Stimulated activated CD4-positive, alpha-beta T cell treated with anti-CD3 and anti-CD28 coated beads, TNF-alpha, amount 100 ng/mL, for 24 hours (primary cell): ENCODE measurements at regions not wholly inside any gene's neighbourhood (a gene's known extent, or its start where the extent isn't known, plus 50 kb on each side); places are given as distances from the start of the nearest gene placed in this dataset.
"Not testable (repeated sequence)": the region's sequence is repeated elsewhere in the genome, so short reads cannot be mapped to it uniquely, and the experiment has no call there.

Experiments used
- DNase-seq, 3 experiments: peaks; one replicate each; pipeline ENCODE4 v3.0.0-alpha.2; 2020; ENCODE audit warnings: low read depth in 3 of 3

GRCh38 chr15:84360902-84361301 is 125.3 kb downstream of the GOLGA6L4 start:
- not testable (repeated sequence) for DNase-seq

DNA sequence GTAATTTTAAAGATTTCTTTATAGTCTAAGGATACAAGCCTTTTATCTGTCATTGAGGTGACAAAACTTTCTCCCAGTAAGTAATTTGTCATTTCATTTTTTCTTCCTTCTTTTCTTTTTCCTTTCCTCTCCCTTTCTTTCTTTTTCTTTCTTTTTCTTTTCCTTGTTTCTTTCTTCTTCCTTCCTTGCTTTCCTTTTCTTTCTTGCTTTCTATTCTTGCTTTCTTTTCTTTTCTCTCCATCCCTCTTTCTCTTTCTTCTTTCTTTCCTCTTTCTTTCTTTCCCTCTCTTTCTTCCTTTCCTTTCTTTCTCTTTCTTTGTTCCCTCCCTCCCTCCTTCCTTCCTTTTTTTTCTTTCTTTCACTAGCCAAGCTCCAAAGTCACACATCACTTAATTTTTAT is 148.8 kb downstream of the GOLGA6L4 start:
- DNase-seq = not testable (repeated sequence)

DNA sequence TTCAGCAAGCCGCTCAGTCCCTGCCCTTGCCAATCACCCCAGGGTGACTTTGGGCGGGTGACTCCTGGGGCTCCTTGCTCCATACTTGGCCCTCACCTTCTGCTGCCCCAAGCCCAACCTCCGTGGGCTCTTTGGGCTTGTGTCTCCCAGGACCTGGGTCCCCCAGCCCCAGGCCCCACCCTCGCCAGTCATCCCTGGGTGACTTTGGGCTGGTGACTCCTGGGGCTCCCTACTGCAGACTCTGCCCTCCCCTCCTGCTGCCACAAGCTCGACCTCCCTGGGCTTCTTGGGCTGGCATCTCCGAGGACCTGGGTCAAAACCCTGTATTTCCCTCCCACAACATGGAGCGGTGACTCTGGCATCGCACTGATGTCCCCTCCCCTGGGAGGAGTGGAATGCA is 151.5 kb downstream of the GOLGA6L4 start:
- no peak for DNase-seq

DNA sequence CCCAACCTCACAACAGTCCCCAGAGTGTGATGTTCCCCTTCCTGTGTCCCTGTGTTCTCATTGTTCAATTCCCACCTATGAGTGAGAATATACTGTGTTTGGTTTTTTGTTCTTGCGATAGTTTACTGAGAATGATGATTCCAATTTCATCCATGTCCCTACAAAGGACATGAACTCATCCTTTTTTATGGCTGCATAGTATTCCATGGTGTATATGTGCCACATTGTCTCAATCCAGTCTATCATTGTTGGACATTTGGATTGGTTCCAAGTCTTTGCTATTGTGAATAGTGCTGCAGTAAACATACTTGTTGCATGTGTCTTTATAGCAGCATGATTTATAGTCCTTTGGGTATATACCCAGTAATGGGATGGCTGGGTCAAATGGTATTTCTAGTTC is 152.6 kb downstream of the GOLGA6L4 start:
- DNase-seq = not testable (repeated sequence)

DNA sequence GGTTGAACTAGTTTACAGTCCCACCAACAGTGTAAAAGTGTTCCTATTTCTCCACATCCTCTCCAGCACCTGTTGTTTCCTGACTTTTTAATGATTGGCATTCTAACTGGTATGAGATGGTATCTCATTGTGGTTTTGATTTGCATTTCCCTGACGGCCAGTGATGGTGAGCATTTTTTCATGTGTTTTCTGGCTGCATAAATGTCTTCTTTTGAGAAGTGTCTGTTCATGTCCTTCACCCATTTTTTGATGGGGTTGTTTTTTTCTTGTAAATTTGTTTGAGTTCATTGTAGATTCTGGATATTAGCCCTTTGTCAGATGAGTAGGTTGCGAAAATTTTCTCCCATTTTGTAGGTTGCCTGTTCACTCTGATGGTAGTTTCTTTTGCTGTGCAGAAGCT is 153.1 kb downstream of the GOLGA6L4 start:
- not testable (repeated sequence) for DNase-seq

DNA sequence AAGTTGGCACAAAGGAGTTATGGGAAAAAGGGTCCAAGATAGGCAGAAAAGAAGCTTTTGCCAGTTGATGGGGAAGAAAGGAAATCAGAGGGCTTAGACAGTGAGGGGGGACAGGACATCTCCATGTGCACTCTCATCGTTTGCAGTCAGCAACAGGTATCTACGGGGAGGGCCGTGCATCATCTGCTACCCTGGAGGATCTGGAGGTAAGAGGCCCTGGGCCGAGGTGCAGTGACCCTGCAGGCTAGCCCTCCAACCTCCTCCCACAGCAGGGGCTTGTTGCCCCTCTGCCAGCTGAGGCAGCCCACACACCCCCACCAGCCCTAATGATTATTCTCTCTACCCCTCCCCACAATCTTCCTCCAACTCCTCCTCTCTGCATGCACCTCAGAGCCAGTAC is 154.8 kb downstream of the GOLGA6L4 start:
- DNase-seq = not testable (repeated sequence)

GRCh38 chr15:84391191-84391590 is 155.6 kb downstream of the GOLGA6L4 start:
- no peak for DNase-seq

GRCh38 chr15:84392020-84392419 is 156.4 kb downstream of the GOLGA6L4 start:
- not testable (repeated sequence) for DNase-seq

GRCh38 chr15:84393386-84393936 is 157.9 kb downstream of the GOLGA6L4 start:
- not testable (repeated sequence) for DNase-seq

DNA sequence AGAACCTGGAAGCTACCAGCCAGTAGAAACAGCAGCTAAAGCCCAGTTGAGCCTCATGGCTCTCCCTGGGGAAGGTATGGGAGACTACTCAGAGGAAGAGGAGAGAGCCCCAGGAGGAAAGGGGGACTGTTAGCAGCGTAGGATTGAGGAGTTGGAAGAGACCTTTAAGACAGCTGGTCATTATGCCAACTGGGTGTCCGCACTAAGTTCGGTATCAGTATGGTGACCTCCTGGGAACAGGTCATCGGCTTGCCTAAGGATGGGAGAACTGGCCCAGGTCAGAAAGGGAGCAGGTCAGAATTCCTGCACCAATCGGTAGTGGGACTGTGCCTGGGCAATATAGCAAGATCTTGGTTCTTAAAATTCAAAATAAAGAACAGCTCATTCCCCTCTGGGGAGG is 158.4 kb downstream of the GOLGA6L4 start:
- not testable (repeated sequence) for DNase-seq

GRCh38 chr15:84395384-84395783 is 159.8 kb downstream of the GOLGA6L4 start:
- not testable (repeated sequence) for DNase-seq

DNA sequence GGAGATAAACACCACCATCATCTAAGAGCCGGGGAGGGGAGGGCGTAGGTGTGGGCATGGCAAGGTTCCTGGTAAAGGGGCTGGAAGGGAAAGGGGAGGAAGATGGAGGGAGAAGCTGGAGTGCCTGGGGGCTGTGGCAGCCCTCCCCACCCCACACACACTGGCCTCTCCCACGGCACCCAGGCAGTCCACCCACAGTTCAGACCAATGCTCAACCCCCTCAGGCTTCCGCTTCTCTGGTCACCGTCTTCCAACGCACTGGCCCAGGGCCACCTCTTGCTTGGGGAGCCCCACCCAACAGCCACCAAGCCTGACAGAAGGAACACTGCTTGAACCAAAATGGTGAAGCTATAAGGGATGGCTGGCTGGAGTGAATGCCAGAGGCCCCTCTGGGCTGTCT is 160.3 kb downstream of the GOLGA6L4 start:
- not testable (repeated sequence) for DNase-seq

DNA sequence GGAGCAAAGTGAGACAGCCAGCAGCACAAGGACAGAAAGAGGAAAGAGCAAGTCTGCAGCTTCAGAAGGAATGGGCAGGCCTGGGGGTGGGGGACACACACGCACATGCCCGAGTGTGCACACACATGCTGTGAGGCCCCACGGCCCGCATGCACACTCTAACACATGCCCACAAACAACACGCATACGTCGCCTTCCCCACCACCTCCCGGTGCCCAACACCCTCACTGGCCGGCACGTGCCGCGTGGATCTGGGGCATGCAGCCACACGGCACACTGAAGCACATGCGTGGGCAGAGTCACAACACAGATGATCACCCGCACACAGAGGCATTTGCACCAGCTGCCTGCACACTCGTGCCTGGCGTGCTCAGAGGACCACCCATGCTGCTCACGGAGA is 161.5 kb downstream of the GOLGA6L4 start:
- DNase-seq = not testable (repeated sequence)

- not testable (repeated sequence) for DNase-seq
These were observed 162.5 kb downstream of the GOLGA6L4 start for GRCh38 chr15:84398087-84398486.

GRCh38 chr15:84398763-84399701 is 163.5 kb downstream of the GOLGA6L4 start:
- no peak for DNase-seq

DNA sequence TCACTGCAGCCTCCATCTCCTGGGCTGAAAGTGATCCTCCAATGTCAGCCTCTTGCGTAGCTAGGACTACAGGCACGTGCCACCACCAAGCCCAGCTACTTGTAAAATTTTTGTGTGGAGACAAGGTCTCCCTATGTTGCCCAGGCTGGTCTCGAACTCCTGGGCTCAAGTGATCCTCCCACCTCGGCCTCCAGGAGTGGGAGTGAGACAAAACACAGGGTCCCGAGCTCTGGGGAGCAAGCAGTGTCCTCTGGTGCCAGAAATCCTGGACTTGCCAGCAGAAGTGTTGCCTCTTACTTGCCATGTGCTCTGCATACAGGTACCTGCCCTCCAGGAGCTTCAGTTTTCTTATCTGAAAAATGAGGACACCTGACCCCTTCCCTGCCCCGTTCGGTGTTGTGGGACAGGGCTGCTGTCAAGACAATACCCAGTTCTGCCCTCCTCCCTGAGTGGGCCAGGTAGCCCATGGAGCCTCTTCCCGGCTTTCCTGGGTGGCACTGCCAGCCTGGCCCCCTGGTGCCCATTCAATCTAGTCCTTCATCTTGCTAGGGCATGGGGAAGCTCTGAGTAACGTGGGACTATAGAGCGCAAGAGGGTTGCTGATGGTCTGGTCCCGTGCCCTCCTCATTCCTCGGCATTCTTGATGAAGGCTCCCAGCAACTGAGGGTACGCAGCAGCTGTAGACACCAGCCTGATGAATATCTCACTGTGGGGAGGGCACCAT is 164.6 kb downstream of the GOLGA6L4 start:
- no peak for DNase-seq

- no peak for DNase-seq
These were observed 165.2 kb downstream of the GOLGA6L4 start for GRCh38 chr15:84400820-84401219.

DNA sequence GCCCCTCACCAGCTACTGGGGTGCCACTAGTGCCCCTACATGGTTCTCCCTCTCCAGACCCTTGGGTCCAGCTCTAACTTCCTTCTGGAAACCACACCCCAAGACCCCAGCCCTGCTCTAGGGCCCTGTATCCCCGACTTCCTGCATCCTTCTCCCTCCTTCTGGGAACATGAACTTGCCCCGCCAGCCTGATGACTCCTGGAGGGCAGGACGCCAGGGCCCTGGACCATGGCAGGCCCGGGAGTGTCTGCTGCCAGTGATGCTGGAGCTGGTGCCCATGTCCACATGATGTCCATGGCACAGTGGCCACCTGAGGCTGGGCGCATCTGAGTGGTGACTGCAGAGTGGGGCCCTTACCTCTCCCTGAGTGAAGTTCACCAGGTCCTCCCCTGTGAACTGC is 165.9 kb downstream of the GOLGA6L4 start:
- DNase-seq = not testable (repeated sequence)

DNA sequence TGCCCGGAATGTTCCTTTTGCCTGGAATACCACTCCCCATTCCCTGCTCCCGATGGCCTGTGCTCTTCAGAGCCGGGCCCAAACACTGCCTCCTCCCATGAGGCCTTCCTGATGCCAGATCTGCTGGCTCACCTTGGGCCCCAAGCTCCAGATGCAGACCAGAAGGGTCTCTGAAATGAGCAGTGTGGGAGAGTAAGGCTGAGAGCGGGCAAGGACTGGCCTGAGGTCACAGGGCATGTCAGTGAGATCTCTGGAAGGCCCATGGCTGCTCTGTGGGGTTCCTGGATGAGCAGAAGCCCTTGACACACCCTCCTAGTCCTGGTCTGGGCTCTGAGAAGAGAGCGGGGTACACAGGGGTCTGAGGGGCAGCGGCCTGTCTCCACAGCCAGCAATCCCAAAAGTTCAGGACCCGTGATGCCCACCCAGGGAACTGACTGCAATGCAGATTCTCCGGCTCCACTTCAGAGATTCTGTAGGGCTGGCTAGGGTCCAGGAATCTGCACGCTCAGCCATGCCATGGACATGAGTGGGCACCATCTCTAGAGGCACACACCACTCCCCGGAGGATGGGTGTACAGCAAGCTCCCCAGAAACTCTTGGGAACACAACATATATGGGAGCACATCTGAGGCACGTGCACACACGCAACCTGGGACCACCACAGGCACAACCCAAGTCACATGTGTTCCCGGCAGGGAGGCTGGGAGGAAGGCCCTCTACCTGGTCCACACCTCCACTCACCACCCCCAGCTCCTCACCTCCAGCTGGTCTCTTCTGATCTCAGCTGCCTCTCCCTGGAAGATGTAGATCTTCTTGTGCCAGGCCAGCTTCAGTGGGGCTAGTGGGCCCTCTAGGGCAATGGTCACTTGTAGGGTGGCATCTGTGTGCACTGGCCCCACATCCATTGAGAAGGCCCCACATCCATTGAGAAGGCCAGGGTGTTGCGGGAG is 166.6 kb downstream of the GOLGA6L4 start:
- DNase-seq = not testable (repeated sequence)

GRCh38 chr15:84402856-84403608 is 167.5 kb downstream of the GOLGA6L4 start:
- no peak for DNase-seq
